Thymus (tissue), 11 donors: ENCODE measurements at regions not wholly inside any gene's neighbourhood (a gene's known extent, or its start where the extent isn't known, plus 50 kb on each side); places are given as distances from the start of the nearest gene placed in this dataset.

Experiments used
- DNase-seq, 9 donors: peaks; one replicate each; pipeline ENCODE4 v3.0.0-alpha.2; 2013; ENCODE audit warnings: low spot score in 9 of 9, low read depth in 6 of 9, missing footprints in 1 of 9
- H3K27ac ChIP-seq, 2 donors: one replicate each; pipeline ENCODE4 v1.5.1; 2013; ENCODE audit warnings: control low read depth in 1 of 2, low read depth in 1 of 2, low read length in 1 of 2, mild to moderate bottlenecking in 1 of 2, moderate library complexity in 1 of 2
- H3K27me3 ChIP-seq, 2 donors: one replicate each; pipeline ENCODE4 v1.5.1; 2013; ENCODE audit warnings: low read length in 1 of 2; ENCODE audit not compliant: control insufficient read depth in 2 of 2, insufficient read depth in 1 of 2
- H3K36me3 ChIP-seq, 2 donors: one replicate each; pipeline ENCODE4 v1.5.1; 2013; ENCODE audit warnings: low read length in 1 of 2, mild to moderate bottlenecking in 1 of 2, moderate library complexity in 1 of 2; ENCODE audit not compliant: control insufficient read depth in 2 of 2, insufficient read depth in 2 of 2
- H3K4me1 ChIP-seq, 2 donors: one replicate each; pipeline ENCODE4 v1.5.1; 2013; ENCODE audit warnings: low read length in 2 of 2; ENCODE audit not compliant: control insufficient read depth in 2 of 2, insufficient read depth in 2 of 2
- H3K4me3 ChIP-seq, 2 donors: one replicate each; pipeline ENCODE4 v1.5.1; 2013; ENCODE audit warnings: low read length in 2 of 2, control low read depth in 1 of 2, mild to moderate bottlenecking in 1 of 2
- H3K9me3 ChIP-seq, 2 donors: one replicate each; pipeline ENCODE4 v1.5.1; 2013; ENCODE audit warnings: low read length in 1 of 2, mild to moderate bottlenecking in 1 of 2; ENCODE audit not compliant: control insufficient read depth in 2 of 2, insufficient read depth in 1 of 2
- WGBS: extraction: QIAGEN DNeasy Blood & Tissue Kit; methylation state at CpG from one replicate; pipeline ENCODE4 v1.1.7; 2013; 5-methylcytosine and 5-hydroxymethylcytosine counted together
- donor health status: healthy.

DNA sequence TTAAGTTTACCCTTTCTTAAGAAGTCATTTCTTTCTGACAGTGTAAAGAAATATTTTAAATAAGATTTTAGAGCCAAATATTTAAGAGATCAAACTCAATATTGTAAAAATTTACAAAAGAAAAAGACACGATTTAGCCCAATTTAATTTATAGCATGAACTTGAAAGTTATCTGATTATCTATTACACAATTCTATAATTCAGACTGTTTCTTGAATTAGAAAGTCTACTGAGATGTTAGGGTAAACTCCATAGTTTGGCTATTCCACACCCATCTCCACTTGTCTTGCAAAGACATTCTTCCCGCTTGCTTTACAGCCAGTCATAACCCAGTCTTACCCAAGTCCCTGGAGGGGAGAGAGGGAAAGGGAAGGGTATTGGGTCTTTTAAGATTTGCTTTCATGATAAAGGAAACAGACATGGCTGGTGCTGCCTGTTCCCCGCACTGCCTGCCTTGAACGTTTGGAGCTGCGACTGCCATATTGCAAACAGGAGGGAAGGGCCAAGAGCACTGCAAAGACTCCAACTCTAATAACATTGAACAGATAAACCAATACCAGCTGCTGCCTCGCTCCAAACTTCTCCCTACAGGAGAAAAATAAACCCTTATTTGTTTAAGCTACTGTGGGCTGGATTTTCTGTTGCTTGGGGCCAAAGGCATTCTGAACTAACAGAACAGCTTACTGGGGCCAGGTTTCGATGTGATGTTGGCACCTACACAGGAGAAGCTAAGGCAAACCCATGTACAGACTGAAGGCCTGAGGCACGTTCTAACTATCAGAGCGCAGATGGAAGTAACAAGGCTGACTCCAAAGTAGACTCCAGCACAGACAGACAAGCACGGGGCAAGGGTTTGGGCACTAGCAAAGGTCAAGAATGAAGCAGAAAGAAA is 552.3 kb upstream of the JARID2 start:
- no peak overlapping the region for H3K4me3 ChIP-seq
- WGBS: 98% methylated on average over 10 of the region's 10 CpGs
- no peaks in the 10 kb centered on the region for H3K9me3 ChIP-seq
- no peaks in the 10 kb centered on the region for H3K36me3 ChIP-seq
- no peaks in the 10 kb centered on the region for H3K27me3 ChIP-seq
- no peaks in the 10 kb centered on the region for H3K4me1 ChIP-seq
- no peak for DNase-seq
- H3K27ac ChIP-seq: no peak overlapping the region

DNA sequence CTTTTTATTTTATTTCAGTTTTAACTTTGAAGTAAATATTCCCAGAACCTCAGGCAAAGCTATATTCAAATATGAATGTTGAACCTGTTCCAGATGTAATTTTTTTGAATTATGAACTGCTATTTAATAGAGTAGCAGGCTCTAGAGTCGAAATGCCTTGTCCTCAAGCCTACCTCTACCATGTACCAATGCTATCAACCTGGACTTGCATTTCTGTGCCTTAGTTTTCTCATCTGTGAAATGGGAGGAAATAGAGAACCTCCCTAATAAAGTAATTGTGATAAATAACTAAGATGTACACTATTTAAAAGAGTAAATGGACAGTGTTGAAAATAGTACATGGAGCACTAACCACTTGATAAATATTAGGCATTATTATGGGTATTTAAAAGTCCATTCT is 551.6 kb upstream of the JARID2 start:
- H3K36me3 ChIP-seq: no peaks in the 10 kb centered on the region
- H3K4me1 ChIP-seq: no peaks in the 10 kb centered on the region
- DNase-seq: no peak
- no peak overlapping the region for H3K4me3 ChIP-seq
- H3K27ac ChIP-seq: no peak overlapping the region
- no peaks in the 10 kb centered on the region for H3K9me3 ChIP-seq
- 93% methylated on average over 1 of the region's 1 CpG for WGBS
- no peaks in the 10 kb centered on the region for H3K27me3 ChIP-seq

DNA sequence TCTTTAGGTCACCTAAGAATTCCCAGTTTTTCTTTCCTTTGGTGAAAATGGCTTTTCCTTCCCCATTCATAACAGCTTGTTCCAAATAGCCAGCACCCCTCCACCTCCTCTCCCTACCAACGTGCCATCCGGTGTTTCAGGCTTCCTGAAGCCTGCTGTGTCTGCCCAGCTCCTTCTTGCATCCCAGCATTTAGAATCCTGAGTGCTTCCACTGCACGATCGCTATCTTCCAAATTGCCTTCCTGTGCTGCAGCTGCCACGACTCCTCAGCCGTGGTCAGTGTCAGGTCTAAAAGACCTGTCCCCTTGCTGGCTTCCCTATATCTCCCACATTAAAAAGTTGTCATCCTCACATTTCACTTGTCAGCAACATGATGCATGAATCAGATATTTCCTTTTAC is 550.3 kb upstream of the JARID2 start:
- no peaks in the 10 kb centered on the region for H3K4me1 ChIP-seq
- no peaks in the 10 kb centered on the region for H3K36me3 ChIP-seq
- no peak overlapping the region for H3K27ac ChIP-seq
- DNase-seq: no peak
- WGBS: 91% methylated on average over 6 of the region's 6 CpGs
- H3K27me3 ChIP-seq: no peaks in the 10 kb centered on the region
- H3K9me3 ChIP-seq: peaks cover 0 to 6% of the 10 kb centered on the region in 2 donors
- no peak overlapping the region for H3K4me3 ChIP-seq

DNA sequence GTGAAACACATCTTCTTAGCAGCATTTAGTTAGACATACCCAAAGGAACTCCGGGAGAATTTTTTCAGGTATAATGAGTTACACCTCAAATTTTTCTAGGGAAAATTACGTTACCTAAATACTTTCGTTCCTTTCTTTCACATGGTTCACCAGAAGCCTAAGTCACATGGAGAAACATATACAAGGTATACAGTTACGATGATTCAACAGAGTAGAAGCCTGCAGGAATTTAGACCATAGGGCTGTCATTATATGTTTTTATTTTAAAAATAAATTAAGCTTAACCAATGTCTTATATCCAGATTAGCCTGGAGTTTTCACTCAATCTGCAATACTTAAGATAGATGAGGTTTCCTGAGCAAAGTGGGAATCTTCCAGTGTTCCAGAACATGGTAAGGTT is 549.5 kb upstream of the JARID2 start:
- Histone ChIP-seq H3K9me3 (peaks cover 0 to 6% of the 10 kb centered on the region in 2 donors), H3K4me1 (no peaks in the 10 kb centered on the region), H3K27ac (no peak overlapping the region), H3K27me3 (no peaks in the 10 kb centered on the region), H3K36me3 (no peaks in the 10 kb centered on the region), H3K4me3 (no peak overlapping the region)
- DNase-seq: no peak
- 95% methylated on average over 4 of the region's 4 CpGs for WGBS

DNA sequence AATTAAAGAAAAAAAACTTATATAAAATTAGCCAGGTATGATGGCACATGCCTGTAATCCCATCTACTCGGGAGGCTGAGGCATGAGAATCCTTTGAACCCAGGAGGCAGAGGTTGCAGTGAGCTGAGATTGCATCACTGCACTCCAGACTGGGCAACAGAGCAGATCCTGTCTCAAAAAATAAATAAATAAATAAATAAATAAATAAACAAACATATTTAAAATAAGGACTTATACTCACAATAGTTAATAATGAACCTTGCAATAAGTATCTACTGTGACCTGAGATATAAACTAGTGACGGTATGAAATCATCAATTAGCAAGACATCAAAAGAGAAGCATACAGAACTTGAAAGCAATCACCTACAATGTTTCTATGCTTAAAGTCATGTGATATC is 548.4 kb upstream of the JARID2 start:
- DNase-seq: no peak
- 97% methylated on average over 2 of the region's 2 CpGs for WGBS
- H3K27ac ChIP-seq: no peak overlapping the region
- no peaks in the 10 kb centered on the region for H3K4me1 ChIP-seq
- H3K4me3 ChIP-seq: no peak overlapping the region
- H3K36me3 ChIP-seq: no peaks in the 10 kb centered on the region
- no peaks in the 10 kb centered on the region for H3K27me3 ChIP-seq
- peaks cover 0 to 6% of the 10 kb centered on the region in 2 donors for H3K9me3 ChIP-seq

DNA sequence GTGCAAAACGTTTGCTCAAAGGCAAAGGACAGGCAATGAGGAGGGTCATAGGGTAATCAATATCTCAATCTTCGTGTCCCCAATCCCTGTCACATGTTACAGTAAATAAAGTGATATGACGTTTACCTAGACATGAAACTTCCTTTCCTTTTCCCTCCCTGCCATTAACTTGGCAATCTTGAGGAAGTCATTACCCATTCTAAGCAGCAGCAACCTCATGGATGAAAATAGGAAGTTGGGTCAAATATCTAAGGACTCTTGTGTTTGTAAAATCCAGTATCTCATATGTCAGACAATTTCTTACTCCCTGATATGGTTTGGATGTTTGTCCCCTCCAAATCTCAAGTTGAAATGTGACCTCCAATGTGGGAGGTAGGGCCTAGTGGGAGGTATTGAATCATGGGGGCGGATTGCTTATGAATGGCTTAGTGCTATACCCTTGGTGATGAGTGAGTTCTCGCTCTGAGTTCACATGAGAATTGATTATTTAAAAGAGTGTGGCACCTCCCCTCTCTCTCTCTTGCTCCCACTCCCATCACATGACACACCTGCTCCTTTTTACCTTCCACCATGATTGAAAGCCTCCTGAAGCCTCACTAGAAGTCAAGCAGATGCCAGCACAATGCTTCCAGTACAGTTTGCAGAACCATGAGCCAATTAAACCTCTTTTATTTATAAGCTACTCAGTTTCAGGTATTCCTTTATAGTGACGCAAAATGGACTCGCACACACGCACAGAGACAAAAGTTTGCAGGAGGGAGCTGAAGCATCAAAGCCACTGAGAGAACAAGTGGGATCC is 545.9 kb upstream of the JARID2 start:
- H3K4me1 ChIP-seq: peaks cover 0 to 7% of the 10 kb centered on the region in 2 donors
- no peaks in the 10 kb centered on the region for H3K36me3 ChIP-seq
- no peak overlapping the region for H3K27ac ChIP-seq
- WGBS: 97% methylated on average over 8 of the region's 8 CpGs
- no peak overlapping the region for H3K4me3 ChIP-seq
- no peak for DNase-seq
- H3K27me3 ChIP-seq: no peaks in the 10 kb centered on the region
- peaks cover 0 to 6% of the 10 kb centered on the region in 2 donors for H3K9me3 ChIP-seq

DNA sequence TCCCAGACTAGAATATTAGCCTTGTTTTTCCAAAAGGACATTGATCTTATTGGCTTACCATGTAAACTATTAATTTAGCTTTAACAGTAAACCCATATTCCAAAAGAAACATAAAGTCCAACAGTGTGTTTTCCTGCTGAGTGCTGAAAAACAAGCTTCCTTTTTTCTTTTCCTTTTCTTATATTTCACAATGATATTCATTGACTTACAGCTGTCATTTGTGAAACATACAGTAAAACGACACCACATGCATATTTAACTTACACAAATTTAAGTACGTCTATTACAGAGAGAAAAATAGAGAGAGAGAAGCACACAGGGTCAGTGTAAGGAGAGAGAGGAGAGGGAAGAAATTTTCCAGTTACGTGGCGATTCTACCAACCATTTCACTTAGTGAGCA is 543.9 kb upstream of the JARID2 start:
- H3K4me3 ChIP-seq: no peak overlapping the region
- H3K9me3 ChIP-seq: peaks cover 0 to 6% of the 10 kb centered on the region in 2 donors
- peaks cover 0 to 13% of the 10 kb centered on the region in 2 donors for H3K4me1 ChIP-seq
- H3K27me3 ChIP-seq: no peaks in the 10 kb centered on the region
- no peak for DNase-seq
- no peak overlapping the region for H3K27ac ChIP-seq
- H3K36me3 ChIP-seq: no peaks in the 10 kb centered on the region
- 84% methylated on average over 4 of the region's 4 CpGs for WGBS

DNA sequence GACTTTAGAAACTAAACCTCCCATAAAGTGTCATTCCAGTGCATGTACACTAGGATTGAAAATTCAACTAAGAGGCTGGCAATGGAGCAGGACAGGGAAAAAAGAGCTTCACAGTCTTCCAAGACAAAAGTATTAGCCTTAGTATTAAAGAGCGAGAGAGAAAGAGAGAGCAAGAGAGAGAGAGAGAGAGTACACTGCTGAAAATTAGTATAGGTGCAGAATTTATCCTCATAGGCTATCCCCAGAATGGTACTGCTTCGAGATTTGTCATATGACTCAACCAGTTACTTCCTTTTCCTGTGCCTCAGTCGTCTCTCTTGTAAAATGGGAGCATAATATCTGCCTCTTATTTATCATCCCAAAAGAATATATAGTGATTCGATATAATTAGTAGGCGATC is 543.2 kb upstream of the JARID2 start:
- Histone ChIP-seq H3K27me3 (no peaks in the 10 kb centered on the region), H3K36me3 (no peaks in the 10 kb centered on the region), H3K4me1 (peaks cover 0 to 15% of the 10 kb centered on the region in 2 donors), H3K4me3 (no peak overlapping the region), H3K27ac (no peak overlapping the region), H3K9me3 (peaks cover 0 to 6% of the 10 kb centered on the region in 2 donors)
- DNase-seq: no peak
- WGBS: 95% methylated on average over 5 of the region's 5 CpGs

DNA sequence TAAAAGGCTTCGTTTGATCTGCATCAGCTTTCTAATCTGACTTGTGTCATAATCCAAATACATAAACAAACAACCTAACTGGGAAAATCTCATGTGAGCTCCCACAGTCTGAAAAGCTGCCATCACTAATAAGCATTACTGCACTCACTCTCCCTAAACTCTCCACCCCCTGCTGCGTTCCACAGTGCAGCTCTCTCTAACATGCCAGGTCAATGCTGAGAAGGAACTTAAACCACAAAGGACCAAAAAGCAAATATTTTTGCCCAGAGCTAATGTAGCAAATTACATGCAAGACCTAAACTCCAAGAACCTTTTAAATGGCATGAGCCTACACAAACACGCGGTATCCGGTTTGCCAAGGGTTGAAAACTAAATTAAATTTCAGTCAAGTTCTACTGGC is 542.3 kb upstream of the JARID2 start:
- Histone ChIP-seq H3K4me3 (no peak overlapping the region), H3K36me3 (no peaks in the 10 kb centered on the region), H3K4me1 (peaks cover 0 to 18% of the 10 kb centered on the region in 2 donors), H3K27me3 (no peaks in the 10 kb centered on the region), H3K27ac (no peak overlapping the region), H3K9me3 (peaks cover 0 to 6% of the 10 kb centered on the region in 2 donors)
- WGBS: 96% methylated on average over 5 of the region's 5 CpGs
- no peak for DNase-seq
